Fibroblast of lung (primary cell): ENCODE measurements at regions not wholly inside any gene's neighbourhood (a gene's known extent, or its start where the extent isn't known, plus 50 kb on each side); places are given as distances from the start of the nearest gene placed in this dataset.

Source experiments
- CTCF ChIP-seq, 2 donors: IDR thresholded peaks in 1 of 2; conservative IDR thresholded peaks in 1 of 2; 1 replicate in 1 of 2; 2 replicates in 1 of 2; pipeline ENCODE4 v1.5.1; 2011 to 2012; ENCODE audit warnings: low read length in 2 of 2, control low read depth in 1 of 2, inconsistent platforms in 1 of 2, low read depth in 1 of 2, mild to moderate bottlenecking in 1 of 2
- EZH2 ChIP-seq: IDR thresholded peaks from 2 replicates; pipeline ENCODE4 v1.5.1; 2012; ENCODE audit warnings: low read length, control low read depth, mild to moderate bottlenecking; ENCODE audit errors: missing control alignments

DNA sequence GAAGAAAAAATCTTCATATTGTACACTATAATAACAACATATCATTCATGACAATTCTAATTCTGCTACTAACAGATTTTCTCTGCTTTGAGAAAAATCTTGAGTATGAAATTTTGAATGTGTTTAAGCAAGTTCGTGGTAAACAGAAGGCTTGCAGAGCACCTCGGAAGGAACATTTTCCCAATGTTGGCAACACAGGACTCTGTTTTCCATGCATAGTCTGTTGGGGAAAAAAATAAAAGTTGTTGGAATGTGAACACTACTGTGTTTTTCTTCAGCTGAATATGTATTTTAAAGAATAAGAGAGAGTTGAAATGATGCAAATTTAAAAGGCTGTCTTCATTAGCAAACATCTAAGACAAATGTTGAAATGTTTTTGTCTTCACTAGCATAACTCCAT is 54.7 kb upstream of the ANXA10 start:
- no peak for TF ChIP-seq CTCF (conservative IDR thresholded peaks at IDR 0.05 in 1 of 2, IDR thresholded peaks at IDR 0.05 in 1 of 2; ENCODE audit: low read depth in 1 of 2, low read length in 2 of 2)
- TF ChIP-seq EZH2, result no peak
